HL-60 (cell line): ENCODE measurements at regions not wholly inside any gene's neighbourhood (a gene's known extent, or its start where the extent isn't known, plus 50 kb on each side); places are given as distances from the start of the nearest gene placed in this dataset.

Experiments used
- CTCF ChIP-seq: IDR thresholded peaks from one replicate; pipeline ENCODE4 v1.5.1; 2011; ENCODE audit warnings: low read length, control low read depth, inconsistent platforms; ENCODE audit not compliant: insufficient read depth
- GABPA ChIP-seq: IDR thresholded peaks from 2 replicates; pipeline ENCODE4 v1.6.1; 2012; ENCODE audit warnings: low read depth
- REST ChIP-seq: IDR thresholded peaks from 2 replicates; pipeline ENCODE4 v1.6.1; 2012; ENCODE audit warnings: low read depth; ENCODE audit not compliant: insufficient replicate concordance

GRCh38 chr11:70881948-70882715, 370.2 kb downstream of the SHANK2 start:
- TF ChIP-seq CTCF: no peak
- TF ChIP-seq GABPA: no peak
- TF ChIP-seq REST: no peak
